ENCODE measurements at regions not wholly inside any gene's neighbourhood (a gene's known extent, or its start where the extent isn't known, plus 50 kb on each side); places are given as distances from the start of the nearest gene placed in this dataset.

- Histone ChIP-seq H3K4me1 (no peaks in the 10 kb centered on the region), H3K36me3 (no peaks in the 10 kb centered on the region), H3K27ac (no peak overlapping the region), H3K27me3 (no peaks in the 10 kb centered on the region), H3K9me3 (peaks cover 0 to 10% (median 0%) of the 10 kb centered on the region in 11 donors), H3K4me3 (no peak overlapping the region)
- DNase-seq (no peak), ATAC-seq (no peak)
- intact Hi-C loops (cut with DNase I), result no loop called here
- WGBS, 2 donors, result 91 to 92% methylated on average over 22 of the region's 22 CpGs
- no peak for TF ChIP-seq CTCF (IDR thresholded peaks at IDR 0.05)
These were observed 549.8 kb upstream of the NRXN1 start for GRCh38 chr2:51581636-51582267.

DNA sequence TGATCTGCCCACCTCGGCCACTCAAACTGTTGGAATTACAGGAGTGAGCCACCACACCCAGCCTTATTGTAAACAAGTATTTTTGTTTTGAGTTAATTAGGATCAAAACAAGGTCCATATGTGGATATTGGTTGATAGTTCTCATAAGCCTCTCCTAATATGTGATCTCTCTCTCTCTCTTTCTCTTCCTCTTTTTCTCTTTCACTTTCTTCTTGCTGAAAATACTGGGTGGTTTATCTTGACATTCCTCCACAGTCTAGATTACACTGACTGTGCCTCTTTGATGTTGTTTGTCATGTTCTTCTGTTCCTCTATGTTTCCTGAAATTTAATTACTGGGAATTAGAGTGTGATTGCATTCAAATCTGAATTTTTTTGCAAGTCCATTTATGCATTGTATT lies 547.5 kb upstream of the NRXN1 start:
- DNase-seq (no peak), ATAC-seq (no peak)
- Histone ChIP-seq H3K4me1 (no peaks in the 10 kb centered on the region), H3K27me3 (no peaks in the 10 kb centered on the region), H3K4me3 (no peak overlapping the region), H3K9me3 (peaks cover 0 to 10% (median 0%) of the 10 kb centered on the region in 11 donors), H3K36me3 (no peaks in the 10 kb centered on the region), H3K27ac (no peak overlapping the region)
- 82 to 96% methylated on average over 1 of the region's 1 CpG for WGBS, 2 donors
- intact Hi-C loops (cut with DNase I), result no loop called here
- TF ChIP-seq CTCF (IDR thresholded peaks at IDR 0.05), result no peak

DNA sequence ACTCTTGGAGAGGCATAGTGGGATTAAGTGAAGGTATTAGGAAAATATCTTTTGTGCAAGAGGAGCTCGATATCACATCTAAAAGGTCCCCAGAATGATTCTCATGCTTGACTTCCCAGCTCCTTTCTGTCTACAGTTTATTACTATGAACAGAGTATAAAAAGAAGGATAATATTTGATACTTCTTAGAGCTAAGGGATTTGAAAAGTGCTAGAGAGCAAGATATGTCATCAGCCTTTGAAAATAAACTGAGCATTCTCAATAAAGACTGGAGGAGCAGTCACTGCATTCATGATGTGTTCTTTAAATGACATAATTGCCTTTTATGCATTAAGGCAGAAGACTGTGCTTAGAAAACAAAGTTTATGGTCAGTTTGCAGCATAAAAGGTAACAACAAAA lies 543.2 kb upstream of the NRXN1 start:
- WGBS, 2 donors, result 70 to 91% methylated on average over 1 of the region's 1 CpG
- no peaks in the 10 kb centered on the region for H3K27me3 ChIP-seq
- H3K36me3 ChIP-seq, result no peaks in the 10 kb centered on the region
- DNase-seq, result no peak
- H3K4me1 ChIP-seq, result no peaks in the 10 kb centered on the region
- intact Hi-C loops (cut with DNase I), result no loop called here
- no peak overlapping the region for H3K4me3 ChIP-seq
- H3K9me3 ChIP-seq, result peaks cover 0 to 5% (median 0%) of the 10 kb centered on the region in 11 donors
- no peak for ATAC-seq
- H3K27ac ChIP-seq, result no peak overlapping the region
- no peak for TF ChIP-seq CTCF (IDR thresholded peaks at IDR 0.05)

DNA sequence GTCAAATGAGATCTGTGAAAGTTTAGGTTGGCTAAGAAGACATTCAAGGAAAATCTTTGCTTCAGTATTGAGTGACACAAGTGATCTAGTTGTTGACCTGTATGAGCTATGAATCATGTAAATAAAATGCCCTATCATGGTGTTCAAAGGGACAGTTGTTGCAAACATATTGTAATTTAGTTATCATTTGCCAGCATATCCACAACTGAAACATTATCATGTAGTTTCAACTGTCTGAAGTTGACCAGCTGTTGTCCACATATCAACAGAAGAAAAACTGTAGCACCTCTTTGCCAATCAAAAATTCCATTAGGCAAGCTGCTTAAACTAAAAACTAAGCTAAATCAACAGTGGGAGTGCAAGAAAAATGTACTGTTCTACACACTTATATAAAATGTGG lies 527.1 kb upstream of the NRXN1 start:
- no peak overlapping the region for H3K27ac ChIP-seq
- TF ChIP-seq CTCF (IDR thresholded peaks at IDR 0.05), result no peak
- peaks cover 0 to 19% (median 0%) of the 10 kb centered on the region in 11 donors for H3K9me3 ChIP-seq
- no peak for DNase-seq
- H3K36me3 ChIP-seq, result no peaks in the 10 kb centered on the region
- no peaks in the 10 kb centered on the region for H3K27me3 ChIP-seq
- no peak for ATAC-seq
- H3K4me3 ChIP-seq, result no peak overlapping the region
- intact Hi-C loops (cut with DNase I), result no loop called here
- no peaks in the 10 kb centered on the region for H3K4me1 ChIP-seq
